CMK (cell line): ENCODE measurements at regions not wholly inside any gene's neighbourhood (a gene's known extent, or its start where the extent isn't known, plus 50 kb on each side); places are given as distances from the start of the nearest gene placed in this dataset.
"Not testable (repeated sequence)": the region's sequence is repeated elsewhere in the genome, so short reads cannot be mapped to it uniquely, and the experiment has no call there.

Experiments used
- DNase-seq: peaks from one replicate; pipeline ENCODE4 v3.0.0-alpha.2; 2010; ENCODE audit warnings: low read depth

GRCh38 chr15:79769933-79770759 is 126.7 kb downstream of the MTHFS start:
- no peak for DNase-seq

- no peak for DNase-seq
Observed at GRCh38 chr15:79773128-79773527, 123.7 kb downstream of the MTHFS start.

- no peak for DNase-seq
Observed at GRCh38 chr15:79775821-79776220, 121.0 kb downstream of the MTHFS start.

GRCh38 chr15:79777916-79778315 is 118.9 kb downstream of the MTHFS start:
- DNase-seq = no peak

GRCh38 chr15:79778378-79778990 is 118.3 kb downstream of the MTHFS start:
- no peak for DNase-seq

GRCh38 chr15:79779746-79780145 is 117.1 kb downstream of the MTHFS start:
- DNase-seq = no peak

- DNase-seq = not testable (repeated sequence)
Observed at GRCh38 chr15:79782307-79782706, 114.5 kb downstream of the MTHFS start.
